ENCODE measurements at regions not wholly inside any gene's neighbourhood (a gene's known extent, or its start where the extent isn't known, plus 50 kb on each side); places are given as distances from the start of the nearest gene placed in this dataset.

DNA sequence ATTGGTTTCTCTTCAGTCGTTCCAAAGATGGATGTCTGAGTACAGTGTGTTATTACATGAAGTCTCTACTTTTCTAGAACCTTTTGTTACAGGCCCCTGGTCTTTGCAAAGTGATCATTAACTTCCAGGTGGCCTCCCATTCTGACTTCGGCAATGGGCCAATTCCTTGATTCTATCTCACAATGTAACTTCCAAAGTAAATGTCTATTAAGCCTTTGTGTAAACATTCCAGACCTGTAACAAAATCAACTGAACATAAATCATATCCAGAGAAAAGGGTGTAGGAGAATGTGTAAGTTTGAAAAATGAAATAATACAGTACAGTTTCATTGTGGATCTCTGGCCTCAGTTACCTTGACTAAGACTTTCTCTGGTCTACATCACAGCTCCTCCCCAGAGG, 187.8 kb upstream of the JAG1 start:
- in situ Hi-C loops (cut with MboI; ENCODE audit: low pct_unique_long_range_greater_than_20kb in 2 of 9, low sequenced_read_pairs in 9 of 9, unreplicated experiment in 9 of 9), result no loop called here
- WGBS, 10 experiments, result 27 to 100% (median 89%) methylated on average over 1 to 2 of the region's 2 CpGs; no CpG with 5 or more reads in 1 of the 10 experiments
- H3K4me3 ChIP-seq, result no peak overlapping the region
- no peaks in the 10 kb centered on the region for H3K4me1 ChIP-seq (replicated peaks in 1 of 2)
- H3K27ac ChIP-seq, result no peak overlapping the region
- no peak for ATAC-seq (replicated peaks in 6 of 8)

- no peaks in the 10 kb centered on the region for H3K4me1 ChIP-seq (replicated peaks in 1 of 2)
- WGBS, 10 experiments, result 0 to 100% (median 48%) methylated on average over 1 to 5 of the region's 6 CpGs
- ATAC-seq (replicated peaks in 6 of 8), result peak in 2 of 8 experiments; percentile 82 to 86
- no peak overlapping the region for H3K4me3 ChIP-seq
- H3K27ac ChIP-seq, result no peak overlapping the region
- in situ Hi-C loops (cut with MboI; ENCODE audit: low pct_unique_long_range_greater_than_20kb in 2 of 9, low sequenced_read_pairs in 9 of 9, unreplicated experiment in 9 of 9), result no loop called here
These were observed 189.7 kb upstream of the JAG1 start for GRCh38 chr20:10863337-10864060.

DNA sequence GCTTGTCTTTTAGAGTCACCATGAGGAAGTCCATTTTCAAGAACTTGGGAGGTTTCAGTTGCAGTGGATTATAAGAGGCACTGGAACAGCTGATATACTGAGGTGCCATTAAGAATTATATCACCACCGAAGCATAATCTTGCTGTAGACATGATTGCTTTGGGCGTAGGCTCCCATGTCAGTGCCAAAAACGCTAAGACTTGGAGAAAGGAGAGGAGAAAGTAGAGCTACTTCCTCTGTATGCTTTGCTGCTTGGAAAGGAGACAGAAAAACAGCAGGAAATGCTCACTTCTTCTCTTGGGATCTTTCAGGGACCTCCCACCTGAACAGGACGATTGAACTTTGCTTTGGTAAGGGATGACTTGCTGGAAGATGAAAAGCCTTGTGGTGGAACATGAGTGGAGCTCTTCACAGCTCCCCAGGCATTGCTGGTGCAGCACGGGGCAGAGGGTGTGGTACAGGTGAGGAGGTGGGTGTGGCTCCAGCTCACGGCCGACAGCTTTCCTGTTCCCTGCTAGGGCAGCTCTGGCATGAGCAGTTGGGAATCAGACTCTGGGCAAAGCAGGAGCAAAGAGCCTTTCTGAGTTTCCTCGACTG, 190.4 kb upstream of the JAG1 start:
- 0 to 83% (median 65%) methylated on average over 1 to 8 of the region's 8 CpGs for WGBS, 10 experiments
- peak in 2 of 8 experiments; percentile 89 to 95 for ATAC-seq (replicated peaks in 6 of 8)
- Histone ChIP-seq H3K4me1 (replicated peaks in 1 of 2) (no peaks in the 10 kb centered on the region), H3K4me3 (no peak overlapping the region), H3K27ac (no peak overlapping the region)
- in situ Hi-C loops (cut with MboI; ENCODE audit: low pct_unique_long_range_greater_than_20kb in 2 of 9, low sequenced_read_pairs in 9 of 9, unreplicated experiment in 9 of 9), result no loop called here

DNA sequence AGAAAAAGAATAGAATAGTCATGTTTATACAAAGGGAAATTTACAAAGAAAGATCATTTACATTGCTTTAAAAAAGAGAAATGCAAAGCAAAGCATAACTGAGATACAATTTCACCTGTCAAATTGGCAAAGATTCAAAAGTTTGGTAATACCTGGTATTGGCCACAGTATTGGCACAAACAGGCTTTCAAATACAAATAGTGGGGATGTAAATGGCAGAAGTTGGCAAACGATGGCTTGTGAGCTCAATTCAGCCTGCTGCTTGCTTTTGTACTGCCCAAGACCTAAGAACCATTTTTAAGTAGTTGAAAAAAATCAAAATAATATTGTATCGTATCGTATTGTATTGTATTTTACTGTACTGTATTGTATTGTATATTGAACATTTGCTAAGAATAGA, 194.5 kb upstream of the JAG1 start:
- in situ Hi-C loops (cut with MboI; ENCODE audit: low pct_unique_long_range_greater_than_20kb in 2 of 9, low sequenced_read_pairs in 9 of 9, unreplicated experiment in 9 of 9), result no loop called here

GRCh38 chr20:10873026-10873425, 199.2 kb upstream of the JAG1 start:
- ATAC-seq (replicated peaks in 6 of 8), result peak in 4 of 8 experiments; percentile 12 to 77 (median 55)
- WGBS, 10 experiments, result 62 to 100% (median 79%) methylated on average over 1 to 4 of the region's 4 CpGs
- Histone ChIP-seq H3K4me3 (no peak overlapping the region), H3K27ac (no peak overlapping the region), H3K4me1 (replicated peaks in 1 of 2) (no peaks in the 10 kb centered on the region)
- in situ Hi-C loops (cut with MboI; ENCODE audit: low pct_unique_long_range_greater_than_20kb in 2 of 9, low sequenced_read_pairs in 9 of 9, unreplicated experiment in 9 of 9), result no loop called here

More for the DNA sequence above, 194.5 kb upstream of the JAG1 start:
- 40 to 100% (median 74%) methylated on average over 1 to 3 of the region's 3 CpGs for WGBS, 10 experiments
- no peaks in the 10 kb centered on the region for H3K4me1 ChIP-seq (replicated peaks in 1 of 2)
- no peak for ATAC-seq (replicated peaks in 6 of 8)
- no peak overlapping the region for H3K27ac ChIP-seq
- H3K4me3 ChIP-seq, result no peak overlapping the region

DNA sequence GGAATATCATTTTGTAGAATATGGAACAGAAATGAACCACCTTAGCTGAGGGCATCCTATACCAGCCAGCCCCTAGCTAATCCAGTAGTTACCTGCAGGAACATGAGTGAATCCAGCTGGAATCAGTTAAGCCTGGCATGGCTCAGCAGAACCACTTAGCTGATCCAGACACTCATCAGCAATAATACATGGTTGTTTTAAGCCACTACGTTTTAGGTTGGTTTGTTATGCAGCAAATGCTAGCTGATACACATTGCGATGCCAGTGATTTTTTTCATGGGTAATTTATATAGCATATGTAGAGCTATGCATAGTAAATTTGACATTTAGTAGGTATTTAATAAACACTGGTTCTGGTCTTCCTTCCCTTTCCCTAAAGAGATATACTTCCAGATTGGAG, 201.9 kb upstream of the JAG1 start:
- in situ Hi-C loops (cut with MboI; ENCODE audit: low pct_unique_long_range_greater_than_20kb in 2 of 9, low sequenced_read_pairs in 9 of 9, unreplicated experiment in 9 of 9), result no loop called here
- 70 to 100% (median 83%) methylated on average over 1 to 2 of the region's 2 CpGs; no CpG with 5 or more reads in 3 of the 10 experiments for WGBS, 10 experiments
- H3K27ac ChIP-seq, result no peak overlapping the region
- H3K4me3 ChIP-seq, result no peak overlapping the region
- ATAC-seq (replicated peaks in 6 of 8), result no peak
- no peaks in the 10 kb centered on the region for H3K4me1 ChIP-seq (replicated peaks in 1 of 2)

GRCh38 chr20:10876558-10876957, 202.8 kb upstream of the JAG1 start:
- Histone ChIP-seq H3K4me1 (replicated peaks in 1 of 2) (no peaks in the 10 kb centered on the region), H3K27ac (no peak overlapping the region), H3K4me3 (no peak overlapping the region)
- ATAC-seq (replicated peaks in 6 of 8), result peak in 1 of 8 experiments; percentile 15
- in situ Hi-C loops (cut with MboI; ENCODE audit: low pct_unique_long_range_greater_than_20kb in 2 of 9, low sequenced_read_pairs in 9 of 9, unreplicated experiment in 9 of 9), result no loop called here
- 0 to 100% (median 83%) methylated on average over 1 of the region's 1 CpG; no CpG with 5 or more reads in 1 of the 10 experiments for WGBS, 10 experiments

GRCh38 chr20:10877342-10877741, 203.5 kb upstream of the JAG1 start:
- in situ Hi-C loops (cut with MboI; ENCODE audit: low pct_unique_long_range_greater_than_20kb in 2 of 9, low sequenced_read_pairs in 9 of 9, unreplicated experiment in 9 of 9), result no loop called here
- H3K4me1 ChIP-seq (replicated peaks in 1 of 2), result no peaks in the 10 kb centered on the region
- 0 to 90% (median 71%) methylated on average over 1 to 2 of the region's 3 CpGs; no CpG with 5 or more reads in 6 of the 10 experiments for WGBS, 10 experiments
- no peak overlapping the region for H3K4me3 ChIP-seq
- H3K27ac ChIP-seq, result no peak overlapping the region
- peak in 3 of 8 experiments; percentile 36 to 84 (median 63) for ATAC-seq (replicated peaks in 6 of 8)

DNA sequence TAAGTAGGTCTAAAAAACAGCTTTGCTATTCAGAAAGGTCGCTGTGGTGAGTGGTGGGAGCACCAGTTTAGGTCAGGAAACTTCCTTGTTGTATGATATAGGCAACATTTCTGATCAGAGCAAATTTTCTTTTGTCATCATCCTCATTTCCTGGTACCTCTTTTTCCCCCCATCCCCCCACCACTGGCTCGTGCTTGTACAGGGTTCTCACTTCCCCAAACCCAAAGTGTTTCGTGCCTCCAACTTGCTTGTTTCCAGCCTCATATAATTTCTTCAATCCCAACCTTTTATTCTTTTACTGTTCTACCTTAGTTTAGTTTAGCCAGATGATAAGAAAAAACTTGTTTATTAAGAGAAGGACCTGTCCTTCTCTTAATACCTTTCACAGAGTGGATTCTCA, 209.4 kb upstream of the JAG1 start:
- H3K27ac ChIP-seq, result no peak overlapping the region
- no peak for ATAC-seq (replicated peaks in 6 of 8)
- in situ Hi-C loops (cut with MboI; ENCODE audit: low pct_unique_long_range_greater_than_20kb in 2 of 9, low sequenced_read_pairs in 9 of 9, unreplicated experiment in 9 of 9), result no loop called here
- H3K4me1 ChIP-seq (replicated peaks in 1 of 2), result no peaks in the 10 kb centered on the region
- 28 to 100% (median 70%) methylated on average over 1 to 3 of the region's 3 CpGs; no CpG with 5 or more reads in 2 of the 10 experiments for WGBS, 10 experiments
- H3K4me3 ChIP-seq, result no peak overlapping the region

DNA sequence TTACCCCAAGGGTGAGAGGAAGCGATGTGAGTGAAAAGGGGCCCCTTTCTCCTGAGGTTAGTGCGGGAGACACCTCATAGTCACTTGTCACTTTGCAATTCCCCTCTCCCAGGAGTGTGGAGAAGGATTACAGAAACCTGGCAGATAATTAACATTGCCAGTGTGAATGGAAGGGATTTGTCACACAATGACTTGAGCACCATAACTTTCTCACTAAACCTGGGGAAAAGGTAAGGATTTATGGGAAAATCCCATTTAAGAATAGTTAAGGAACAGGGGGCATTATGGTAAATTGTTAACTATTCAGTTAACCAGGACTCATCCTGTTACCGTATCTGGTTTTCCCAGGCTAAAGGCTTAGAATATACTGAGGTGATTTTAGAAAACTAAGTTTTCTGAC, 219.5 kb upstream of the JAG1 start:
- Histone ChIP-seq H3K4me3 (no peak overlapping the region), H3K27ac (no peak overlapping the region), H3K4me1 (replicated peaks in 1 of 2) (no peaks in the 10 kb centered on the region)
- 43 to 100% (median 74%) methylated on average over 1 to 3 of the region's 3 CpGs; no CpG with 5 or more reads in 1 of the 10 experiments for WGBS, 10 experiments
- no peak for ATAC-seq (replicated peaks in 6 of 8)
- in situ Hi-C loops (cut with MboI; ENCODE audit: low pct_unique_long_range_greater_than_20kb in 2 of 9, low sequenced_read_pairs in 9 of 9, unreplicated experiment in 9 of 9), result no loop called here

DNA sequence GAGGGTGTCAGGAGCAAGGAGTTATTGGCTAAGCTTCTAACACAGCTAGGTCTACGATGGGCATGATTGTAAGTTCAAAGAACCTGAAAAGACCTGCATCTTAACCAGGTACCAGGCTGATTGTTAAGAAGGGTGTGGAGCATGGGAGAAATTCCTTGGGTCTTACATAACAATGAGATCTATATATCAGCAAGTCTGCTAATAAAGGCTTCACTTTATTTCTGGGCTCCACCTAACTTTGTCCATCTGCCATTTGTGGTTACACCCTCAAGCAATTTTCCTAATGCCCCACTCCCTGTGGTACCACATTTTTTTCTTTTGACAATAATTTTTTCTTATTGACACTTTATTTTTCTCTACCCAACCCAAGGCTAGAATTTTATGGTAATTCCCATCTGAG, 223.5 kb upstream of the JAG1 start:
- no peak overlapping the region for H3K27ac ChIP-seq
- H3K4me1 ChIP-seq (replicated peaks in 1 of 2), result no peaks in the 10 kb centered on the region
- no peak overlapping the region for H3K4me3 ChIP-seq
- in situ Hi-C loops (cut with MboI; ENCODE audit: low pct_unique_long_range_greater_than_20kb in 2 of 9, low sequenced_read_pairs in 9 of 9, unreplicated experiment in 9 of 9), result no loop called here
- ATAC-seq (replicated peaks in 6 of 8), result peak in 2 of 8 experiments; percentile 29 to 85
- 17 to 100% (median 100%) methylated on average over 1 of the region's 1 CpG; no CpG with 5 or more reads in 4 of the 10 experiments for WGBS, 10 experiments

DNA sequence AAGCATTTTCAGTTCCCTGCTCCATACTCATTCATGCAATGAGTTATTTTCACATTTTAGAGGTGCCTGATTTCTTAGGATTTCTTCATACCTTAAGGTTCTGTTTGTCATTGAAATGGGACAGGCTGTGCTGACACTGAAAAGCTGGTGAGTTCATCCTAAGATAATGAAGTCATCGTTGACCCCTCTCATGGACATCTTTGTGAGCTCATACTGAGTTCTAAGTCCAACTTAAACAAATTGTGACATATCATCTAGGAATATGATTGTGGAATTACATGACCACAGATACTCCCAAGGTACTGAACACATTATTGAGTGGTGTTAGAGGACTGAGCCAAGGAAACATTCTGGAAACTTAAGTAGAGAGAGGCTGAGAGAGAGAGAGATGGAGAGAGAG, 224.8 kb upstream of the JAG1 start:
- WGBS, 10 experiments, result 60 to 100% (median 90%) methylated on average over 1 of the region's 1 CpG; no CpG with 5 or more reads in 6 of the 10 experiments
- H3K4me3 ChIP-seq, result no peak overlapping the region
- ATAC-seq (replicated peaks in 6 of 8), result peak in 1 of 8 experiments; percentile 56
- in situ Hi-C loops (cut with MboI; ENCODE audit: low pct_unique_long_range_greater_than_20kb in 2 of 9, low sequenced_read_pairs in 9 of 9, unreplicated experiment in 9 of 9), result no loop called here
- no peaks in the 10 kb centered on the region for H3K4me1 ChIP-seq (replicated peaks in 1 of 2)
- no peak overlapping the region for H3K27ac ChIP-seq

DNA sequence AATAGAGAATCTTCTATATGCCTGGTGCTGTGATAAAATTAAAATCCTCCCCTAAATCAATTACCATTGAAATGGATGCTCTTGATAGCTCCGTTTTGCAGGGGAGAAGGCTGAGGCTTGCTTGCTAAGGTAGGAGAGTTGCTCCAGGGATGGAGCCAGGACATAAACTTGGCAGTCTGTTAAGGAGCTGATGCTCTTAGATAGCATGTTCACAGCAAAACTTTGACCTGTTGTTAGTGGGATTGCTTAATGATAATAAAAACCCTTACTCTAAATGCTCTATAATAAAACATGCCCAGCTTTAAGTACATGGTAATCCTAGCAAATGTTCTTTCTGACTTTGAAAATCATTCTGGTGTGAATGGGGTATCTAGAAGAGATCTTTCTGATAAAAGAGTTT, 228.4 kb upstream of the JAG1 start:
- in situ Hi-C loops (cut with MboI; ENCODE audit: low pct_unique_long_range_greater_than_20kb in 2 of 9, low sequenced_read_pairs in 9 of 9, unreplicated experiment in 9 of 9), result loop anchor here in 1 of 9 experiments (25.0 kb wide), 1 partner anchor 215 kb away; no protein-coding TSS in a partner anchor

More for the DNA sequence above, 228.4 kb upstream of the JAG1 start:
- no peak overlapping the region for H3K4me3 ChIP-seq
- WGBS, 10 experiments, result 50 to 89% (median 83%) methylated on average over 1 of the region's 1 CpG; no CpG with 5 or more reads in 5 of the 10 experiments
- ATAC-seq (replicated peaks in 6 of 8), result no peak
- no peaks in the 10 kb centered on the region for H3K4me1 ChIP-seq (replicated peaks in 1 of 2)
- no peak overlapping the region for H3K27ac ChIP-seq

Measured in motor neuron (in vitro differentiated cells).